RWPE2 (cell line): ENCODE measurements at regions not wholly inside any gene's neighbourhood (a gene's known extent, or its start where the extent isn't known, plus 50 kb on each side); places are given as distances from the start of the nearest gene placed in this dataset.

Source experiments
- ATAC-seq: fragments of 200-7000 bp; cut with Tn5 transposase; 3 replicates; pipeline ENCODE4 v1.9.1; 2021; ENCODE audit warnings: low read depth
- DNase-seq: peaks from one replicate; pipeline ENCODE4 v3.0.0-alpha.2; 2020; ENCODE audit warnings: low spot score
- H3K27ac ChIP-seq: fragments of 450-650 bp; 2 replicates; pipeline ENCODE4 v1.5.1; 2017; ENCODE audit warnings: mild to moderate bottlenecking; ENCODE audit not compliant: poor library complexity, severe bottlenecking
- H3K27me3 ChIP-seq: fragments of 250-450 bp; sonication (Bioruptor Pico); 2 replicates; pipeline ENCODE4 v1.5.1; 2021; ENCODE audit warnings: mild to moderate bottlenecking, moderate library complexity; ENCODE audit not compliant: insufficient read depth, poor library complexity, severe bottlenecking
- H3K36me3 ChIP-seq: fragments of 250-450 bp; sonication (Bioruptor Pico); 2 replicates; pipeline ENCODE4 v1.5.1; 2020; ENCODE audit warnings: low read depth, mild to moderate bottlenecking, moderate library complexity
- H3K4me1 ChIP-seq: fragments of 250-450 bp; sonication (Bioruptor Pico); 2 replicates; pipeline ENCODE4 v1.5.1; 2021; ENCODE audit warnings: mild to moderate bottlenecking, moderate library complexity; ENCODE audit not compliant: insufficient read depth, poor library complexity, severe bottlenecking
- H3K4me3 ChIP-seq: fragments of 250-450 bp; sonication (Bioruptor Pico); 2 replicates; pipeline ENCODE4 v1.5.1; 2021; ENCODE audit warnings: mild to moderate bottlenecking, moderate library complexity; ENCODE audit not compliant: severe bottlenecking
- H3K9me3 ChIP-seq: fragments of 250-450 bp; sonication (Bioruptor Pico); 2 replicates; pipeline ENCODE4 v1.5.1; 2021; ENCODE audit warnings: mild to moderate bottlenecking, moderate library complexity; ENCODE audit not compliant: severe bottlenecking
- CTCF ChIP-seq: fragments of 450-650 bp; IDR thresholded peaks from one replicate; pipeline ENCODE4 v1.5.1; 2017; ENCODE audit warnings: mild to moderate bottlenecking, moderate library complexity; ENCODE audit not compliant: poor library complexity, severe bottlenecking

GRCh38 chr10:130498042-130498441 is 361.9 kb downstream of the GLRX3 start:
- no peak for TF ChIP-seq CTCF
- Histone ChIP-seq H3K4me3 (no peak overlapping the region), H3K9me3 (no peaks in the 10 kb centered on the region), H3K27me3 (no peaks in the 10 kb centered on the region), H3K36me3 (no peaks in the 10 kb centered on the region), H3K27ac (no peak overlapping the region), H3K4me1 (no peaks in the 10 kb centered on the region)
- ATAC-seq: no peak
- DNase-seq: no peak

- H3K27ac ChIP-seq: no peak overlapping the region
- ATAC-seq (no peak), DNase-seq (no peak)
- no peak overlapping the region for H3K4me3 ChIP-seq
- no peaks in the 10 kb centered on the region for H3K27me3 ChIP-seq
- no peaks in the 10 kb centered on the region for H3K4me1 ChIP-seq
- no peaks in the 10 kb centered on the region for H3K9me3 ChIP-seq
- TF ChIP-seq CTCF: no peak
- H3K36me3 ChIP-seq: no peaks in the 10 kb centered on the region
Measured at GRCh38 chr10:130498934-130499333, 362.7 kb downstream of the GLRX3 start.

GRCh38 chr10:130499541-130499940 is 363.4 kb downstream of the GLRX3 start:
- Histone ChIP-seq H3K27ac (no peak overlapping the region), H3K36me3 (no peaks in the 10 kb centered on the region), H3K4me3 (no peak overlapping the region), H3K9me3 (no peaks in the 10 kb centered on the region), H3K27me3 (no peaks in the 10 kb centered on the region), H3K4me1 (no peaks in the 10 kb centered on the region)
- no peak for DNase-seq
- no peak for ATAC-seq
- no peak for TF ChIP-seq CTCF

- no peak for TF ChIP-seq CTCF
- no peak overlapping the region for H3K27ac ChIP-seq
- H3K36me3 ChIP-seq: no peaks in the 10 kb centered on the region
- no peaks in the 10 kb centered on the region for H3K4me1 ChIP-seq
- DNase-seq (no peak), ATAC-seq (no peak)
- H3K4me3 ChIP-seq: no peak overlapping the region
- no peaks in the 10 kb centered on the region for H3K9me3 ChIP-seq
- H3K27me3 ChIP-seq: no peaks in the 10 kb centered on the region
Measured at GRCh38 chr10:130500261-130501000, 364.2 kb downstream of the GLRX3 start.

GRCh38 chr10:130507461-130507860 is 371.3 kb downstream of the GLRX3 start:
- H3K36me3 ChIP-seq: no peaks in the 10 kb centered on the region
- no peak overlapping the region for H3K4me3 ChIP-seq
- H3K27me3 ChIP-seq: no peaks in the 10 kb centered on the region
- ATAC-seq (no peak), DNase-seq (no peak)
- H3K27ac ChIP-seq: no peak overlapping the region
- no peak for TF ChIP-seq CTCF
- no peaks in the 10 kb centered on the region for H3K9me3 ChIP-seq
- H3K4me1 ChIP-seq: no peaks in the 10 kb centered on the region
